ENCODE measurements at regions not wholly inside any gene's neighbourhood (a gene's known extent, or its start where the extent isn't known, plus 50 kb on each side); places are given as distances from the start of the nearest gene placed in this dataset.

GRCh38 chr16:72240466-72240865 is 68.5 kb upstream of the PMFBP1 start:
- TF ChIP-seq CTCF (IDR thresholded peaks at IDR 0.05; ENCODE audit: low read length) (no peak), EZH2 (IDR thresholded peaks at IDR 0.05; ENCODE audit: borderline replicate concordance, low read length) (no peak)

Data from OCI-LY1 (cell line).